PFSK-1 (cell line): ENCODE measurements at regions not wholly inside any gene's neighbourhood (a gene's known extent, or its start where the extent isn't known, plus 50 kb on each side); places are given as distances from the start of the nearest gene placed in this dataset.

Source experiments
- POLR2AphosphoS5 ChIP-seq: IDR thresholded peaks from 2 replicates; pipeline ENCODE4 v1.6.1; 2012; ENCODE audit warnings: low read depth, mild to moderate bottlenecking, control low read depth, low read length, moderate library complexity
- REST ChIP-seq, 2 experiments: IDR thresholded peaks; 2 replicates each; pipeline versions ENCODE4 v1.6.1 to v1.8.0; 2011 to 2012; ENCODE audit warnings: low read depth in 2 of 2, low read length in 2 of 2, control low read depth in 1 of 2, inconsistent platforms in 1 of 2, mild to moderate bottlenecking in 1 of 2, moderate library complexity in 1 of 2; ENCODE audit not compliant: insufficient read depth in 1 of 2
- SIN3A ChIP-seq: IDR thresholded peaks from 2 replicates; pipeline ENCODE4 v1.6.1; 2012; ENCODE audit warnings: mild to moderate bottlenecking, low read length, moderate library complexity, borderline replicate concordance; ENCODE audit not compliant: insufficient read depth
- TAF1 ChIP-seq: IDR thresholded peaks from 2 replicates; pipeline ENCODE4 v1.6.1; 2012; ENCODE audit warnings: low read length, control low read depth, borderline replicate concordance; ENCODE audit not compliant: insufficient read depth

DNA sequence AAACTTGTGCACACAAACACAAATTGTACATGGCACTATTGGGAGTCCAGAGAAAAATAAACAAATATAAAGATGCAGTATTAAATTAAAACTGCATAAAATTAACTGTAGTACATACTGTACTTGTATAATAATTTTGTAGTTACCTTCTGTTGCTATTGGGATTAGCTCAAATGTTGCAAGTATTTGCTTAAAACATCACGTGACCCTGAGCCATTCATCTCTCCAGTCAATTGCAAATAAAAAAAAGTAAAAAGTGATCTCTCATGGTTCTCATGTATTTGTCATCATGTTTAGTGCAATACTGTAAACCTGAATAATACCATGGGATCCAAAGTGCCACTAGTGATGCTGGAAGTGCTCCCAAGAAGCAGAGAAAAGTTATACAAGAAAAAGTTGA, 88.1 kb upstream of the NAV3 start:
- TF ChIP-seq TAF1 (no peak), POLR2AphosphoS5 (no peak), REST (IDR thresholded peaks at IDR 0.05; ENCODE audit: insufficient read depth in 1 of 2, low read depth in 2 of 2, low read length in 2 of 2) (no peak), SIN3A (no peak)
